C4-2B (cell line): ENCODE measurements at regions not wholly inside any gene's neighbourhood (a gene's known extent, or its start where the extent isn't known, plus 50 kb on each side); places are given as distances from the start of the nearest gene placed in this dataset.

Source experiments
- H3K27ac ChIP-seq: fragments of 450-650 bp; 2 replicates; pipeline ENCODE4 v1.5.1; 2017
- CTCF ChIP-seq: fragments of 450-650 bp; conservative IDR thresholded peaks from 2 replicates; pipeline ENCODE4 v1.5.1; 2017; ENCODE audit warnings: mild to moderate bottlenecking
- ZFX ChIP-seq: fragments of 450-650 bp; IDR thresholded peaks from 2 replicates; pipeline ENCODE4 v1.6.1; 2017

- no peak overlapping the region for H3K27ac ChIP-seq
- TF ChIP-seq ZFX (no peak), CTCF (no peak)
These were observed 149.6 kb downstream of the LINC00237 start for GRCh38 chr20:20956513-20956931.

GRCh38 chr20:20955892-20956291 is 150.3 kb downstream of the LINC00237 start:
- no peak overlapping the region for H3K27ac ChIP-seq

GRCh38 chr20:20953738-20954618 is 152.2 kb downstream of the LINC00237 start:
- TF ChIP-seq ZFX (no peak), CTCF (no peak)
- H3K27ac ChIP-seq, result no peak overlapping the region

More at GRCh38 chr20:20955892-20956291, 150.3 kb downstream of the LINC00237 start:
- TF ChIP-seq CTCF (no peak), ZFX (no peak)

- TF ChIP-seq CTCF, result no peak
- no peak for TF ChIP-seq ZFX
- H3K27ac ChIP-seq, result no peak overlapping the region
These were observed 155.5 kb downstream of the LINC00237 start for GRCh38 chr20:20950620-20951019.

- TF ChIP-seq CTCF (no peak), ZFX (no peak)
These were observed 159.9 kb downstream of the LINC00237 start for GRCh38 chr20:20946122-20946759.

GRCh38 chr20:20941468-20941889 is 164.7 kb downstream of the LINC00237 start:
- no peak overlapping the region for H3K27ac ChIP-seq
- no peak for TF ChIP-seq CTCF
- no peak for TF ChIP-seq ZFX

More at GRCh38 chr20:20946122-20946759, 159.9 kb downstream of the LINC00237 start:
- H3K27ac ChIP-seq, result no peak overlapping the region

- no peak for TF ChIP-seq CTCF
- no peak for TF ChIP-seq ZFX
- no peak overlapping the region for H3K27ac ChIP-seq
These were observed 167.2 kb downstream of the LINC00237 start for GRCh38 chr20:20939006-20939405.
